GM12878 (cell line): ENCODE measurements at regions not wholly inside any gene's neighbourhood (a gene's known extent, or its start where the extent isn't known, plus 50 kb on each side); places are given as distances from the start of the nearest gene placed in this dataset.

ENCODE experiments used
- ATAC-seq: fragments of 200-7000 bp; cut with Tn5 transposase; 3 replicates; pipeline ENCODE4 v1.9.1; 2020; ENCODE audit warnings: mild to moderate bottlenecking, moderate library complexity
- BruUV-seq: library from RNA; stranded (reverse); fragments of 400-500 nt; replicated peaks from 2 replicates; lab custom pipeline; 2021; lab: Mats Ljungman, UMichigan
- CTCF ChIA-PET: fragments of 300-600 bp; sonication (Branson Sonifier 250); formaldehyde crosslinking; extraction: SDS; loops from one replicate; lab custom pipeline; 2021; ENCODE audit warnings: inconsistent platforms; lab: Yijun Ruan, JAX
- POLR2A ChIA-PET: fragments of 350-600 bp; formaldehyde crosslinking; extraction: SDS; loops from one replicate; lab custom pipeline; 2021; ENCODE audit warnings: inconsistent platforms; lab: Charles Lee
- RAD21 ChIA-PET: fragments of 300-600 bp; sonication (Branson Sonifier 250); formaldehyde crosslinking; loops from one replicate; lab custom pipeline; 2023; ENCODE audit warnings: antibody characterized with exemption; ENCODE audit not compliant: unreplicated experiment; lab: Charles Lee
- SMC1A ChIA-PET: fragments of 300-600 bp; sonication (Branson Sonifier 250); formaldehyde crosslinking; loops from one replicate; lab custom pipeline; 2023; ENCODE audit not compliant: unreplicated experiment, uncharacterized antibody; lab: Charles Lee
- DNase-seq: peaks from one replicate; pipeline ENCODE4 v3.0.0-alpha.2; 2011; ENCODE audit warnings: low read depth, low spot score
- FAIRE-seq: peaks from 3 replicates; lab custom pipeline; 2011; peaks lifted over from hg19 to GRCh38; lab: Jason Lieb, UNC
- H2AFZ ChIP-seq: 2 replicates; pipeline ENCODE4 v1.6.0; 2011; ENCODE audit warnings: low read depth, low read length, control low read depth; ENCODE audit not compliant: control insufficient read depth
- H3K27ac ChIP-seq: 2 replicates; pipeline ENCODE4 v1.5.1; 2011; ENCODE audit warnings: control low read depth; ENCODE audit not compliant: control insufficient read depth, insufficient read depth
- H3K27me3 ChIP-seq, 2 experiments: replicated peaks in 1 of 2; 2 replicates each; pipeline versions ENCODE4 v1.6.0 to v1.6.1; 2011; ENCODE audit warnings: low read length in 1 of 2; ENCODE audit not compliant: control insufficient read depth in 2 of 2, insufficient read depth in 2 of 2
- H3K36me3 ChIP-seq, 2 experiments: 2 replicates each; pipeline ENCODE4 v1.5.1; 2011; ENCODE audit warnings: low read length in 1 of 2; ENCODE audit not compliant: control insufficient read depth in 2 of 2, insufficient read depth in 2 of 2
- H3K4me1 ChIP-seq: 2 replicates; pipeline ENCODE4 v1.6.1; 2011; ENCODE audit warnings: mild to moderate bottlenecking, low read length, moderate library complexity, mixed read lengths; ENCODE audit not compliant: control insufficient read depth, insufficient read depth
- H3K4me2 ChIP-seq: 2 replicates; pipeline ENCODE4 v1.6.0; 2011; ENCODE audit warnings: control low read depth; ENCODE audit not compliant: control insufficient read depth, insufficient read depth
- H3K4me3 ChIP-seq: fragments of 200-600 bp; sonication (generic); 2 replicates; pipeline ENCODE4 v1.5.1; 2016
- H3K79me2 ChIP-seq: 2 replicates; pipeline ENCODE4 v1.6.0; 2011; ENCODE audit warnings: low read length; ENCODE audit not compliant: control insufficient read depth, insufficient read depth
- H3K9ac ChIP-seq: 2 replicates; pipeline ENCODE4 v1.8.0; 2011; ENCODE audit warnings: low read length, control low read depth, mixed read lengths; ENCODE audit not compliant: control insufficient read depth, insufficient read depth
- H3K9me3 ChIP-seq: replicated peaks from 3 replicates; pipeline ENCODE4 v1.5.1; 2011; ENCODE audit warnings: mild to moderate bottlenecking, low read length; ENCODE audit not compliant: control insufficient read depth, insufficient read depth
- H4K20me1 ChIP-seq: 2 replicates; pipeline ENCODE4 v1.6.0; 2011; ENCODE audit not compliant: control insufficient read depth, insufficient read depth
- DPF2 ChIP-seq: fragments of 450-650 bp; IDR thresholded peaks from 2 replicates; pipeline ENCODE4 v1.6.1; 2017; ENCODE audit warnings: mild to moderate bottlenecking
- ETV6 ChIP-seq, 2 experiments: fragments of 450-650 bp in 1 of 2; IDR thresholded peaks in 1 of 2; conservative IDR thresholded peaks in 1 of 2; 2 replicates each; pipeline ENCODE4 v1.6.1; 2014; ENCODE audit warnings: antibody characterized with exemption in 1 of 2, borderline replicate concordance in 1 of 2, low read depth in 1 of 2, mild to moderate bottlenecking in 1 of 2, moderate library complexity in 1 of 2
- HCFC1 ChIP-seq: fragments of 150-350 bp; IDR thresholded peaks from 2 replicates; pipeline ENCODE4 v1.6.1; 2014; ENCODE audit warnings: low read length
- HDAC6 ChIP-seq: fragments of 200-600 bp; sonication (generic); IDR thresholded peaks from one replicate; pipeline ENCODE4 v1.8.0; 2017; ENCODE audit warnings: antibody characterized with exemption; ENCODE audit not compliant: unreplicated experiment
- KDM1A ChIP-seq: fragments of 200-600 bp; sonication (generic); IDR thresholded peaks from 2 replicates; pipeline ENCODE4 v1.6.1; 2016; ENCODE audit warnings: borderline replicate concordance
- MYB ChIP-seq: fragments of 150-350 bp; IDR thresholded peaks from 2 replicates; pipeline ENCODE4 v1.6.1; 2014; ENCODE audit warnings: mild to moderate bottlenecking, low read depth, low read length, borderline replicate concordance
- NBN ChIP-seq: fragments of 450-650 bp; IDR thresholded peaks from 2 replicates; pipeline ENCODE4 v1.6.1; 2016
- RBBP5 ChIP-seq: fragments of 200-600 bp; sonication (generic); conservative IDR thresholded peaks from 2 replicates; pipeline ENCODE4 v1.6.1; 2016
- SMAD1 ChIP-seq: fragments of 450-650 bp; IDR thresholded peaks from 2 replicates; pipeline ENCODE4 v1.6.1; 2018; ENCODE audit warnings: mild to moderate bottlenecking, low read depth; ENCODE audit not compliant: partially characterized antibody
- SPI1 ChIP-seq: IDR thresholded peaks from 2 replicates; pipeline ENCODE4 v1.6.1; 2011; ENCODE audit warnings: low read depth, mild to moderate bottlenecking, low read length, moderate library complexity, borderline replicate concordance; ENCODE audit not compliant: insufficient read depth
- SREBF1 ChIP-seq: IDR thresholded peaks from 2 replicates; pipeline ENCODE4 v1.6.1; 2012; ENCODE audit warnings: mild to moderate bottlenecking, low read length
- TAF1 ChIP-seq: IDR thresholded peaks from 2 replicates; pipeline ENCODE4 v1.6.1; 2011; ENCODE audit warnings: mild to moderate bottlenecking, low read depth, low read length, borderline replicate concordance
- ZBTB40 ChIP-seq: fragments of 450-650 bp; IDR thresholded peaks from 2 replicates; pipeline ENCODE4 v1.6.1; 2016; ENCODE audit warnings: mild to moderate bottlenecking, moderate library complexity, borderline replicate concordance
- WGBS: methylation state at CpG from one replicate; pipeline ENCODE4 v1.1.6; 2016; ENCODE audit warnings: low lambda C conversion rate; ENCODE audit not compliant: insufficient replicate concordance, insufficient coverage; ENCODE audit errors: missing lambda C conversion rate; 5-methylcytosine and 5-hydroxymethylcytosine counted together
- in situ Hi-C: fragments of 300-500 bp; cut with MboI; formaldehyde crosslinking; loops from 9 replicates; pipeline ENCODE4 v1.14.3; 2018; ENCODE audit warnings: mixed read lengths
- intact Hi-C: fragments of 100-400 bp; cut with micrococcal nuclease; formaldehyde crosslinking; loops from one replicate; pipeline ENCODE4 v1.14.2; 2022; ENCODE audit not compliant: unreplicated experiment
- TF ChIP-seq, protein P1 (sequence below): fragments of 450-650 bp; IDR thresholded peaks from 2 replicates; pipeline ENCODE4 v1.6.1; 2018; ENCODE audit warnings: borderline replicate concordance, mild to moderate bottlenecking; ENCODE audit not compliant: partially characterized antibody
- TF ChIP-seq, protein P2 (sequence below): fragments of 150-350 bp; IDR thresholded peaks from 2 replicates; pipeline ENCODE4 v1.6.1; 2014; ENCODE audit warnings: mild to moderate bottlenecking, low read depth, low read length

- TF ChIP-seq, protein P1, sequence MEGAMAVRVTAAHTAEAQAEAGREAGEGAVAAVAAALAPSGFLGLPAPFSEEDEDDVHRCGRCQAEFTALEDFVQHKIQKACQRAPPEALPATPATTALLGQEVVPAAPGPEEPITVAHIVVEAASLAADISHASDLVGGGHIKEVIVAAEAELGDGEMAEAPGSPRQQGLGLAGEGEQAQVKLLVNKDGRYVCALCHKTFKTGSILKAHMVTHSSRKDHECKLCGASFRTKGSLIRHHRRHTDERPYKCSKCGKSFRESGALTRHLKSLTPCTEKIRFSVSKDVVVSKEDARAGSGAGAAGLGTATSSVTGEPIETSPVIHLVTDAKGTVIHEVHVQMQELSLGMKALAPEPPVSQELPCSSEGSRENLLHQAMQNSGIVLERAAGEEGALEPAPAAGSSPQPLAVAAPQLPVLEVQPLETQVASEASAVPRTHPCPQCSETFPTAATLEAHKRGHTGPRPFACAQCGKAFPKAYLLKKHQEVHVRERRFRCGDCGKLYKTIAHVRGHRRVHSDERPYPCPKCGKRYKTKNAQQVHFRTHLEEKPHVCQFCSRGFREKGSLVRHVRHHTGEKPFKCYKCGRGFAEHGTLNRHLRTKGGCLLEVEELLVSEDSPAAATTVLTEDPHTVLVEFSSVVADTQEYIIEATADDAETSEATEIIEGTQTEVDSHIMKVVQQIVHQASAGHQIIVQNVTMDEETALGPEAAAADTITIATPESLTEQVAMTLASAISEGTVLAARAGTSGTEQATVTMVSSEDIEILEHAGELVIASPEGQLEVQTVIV = no peak
- no peak for TF ChIP-seq ETV6 (conservative IDR thresholded peaks at IDR 0.05 in 1 of 2, IDR thresholded peaks at IDR 0.05 in 1 of 2; ENCODE audit: borderline replicate concordance in 1 of 2, low read depth in 1 of 2)
- no peak for TF ChIP-seq HCFC1
- TF ChIP-seq SMAD1 = no peak
- no peak for TF ChIP-seq SPI1
- no peak for TF ChIP-seq MYB
Observed at GRCh38 chr11:109120341-109120740, 301.6 kb upstream of the C11orf87 start (continued).

DNA sequence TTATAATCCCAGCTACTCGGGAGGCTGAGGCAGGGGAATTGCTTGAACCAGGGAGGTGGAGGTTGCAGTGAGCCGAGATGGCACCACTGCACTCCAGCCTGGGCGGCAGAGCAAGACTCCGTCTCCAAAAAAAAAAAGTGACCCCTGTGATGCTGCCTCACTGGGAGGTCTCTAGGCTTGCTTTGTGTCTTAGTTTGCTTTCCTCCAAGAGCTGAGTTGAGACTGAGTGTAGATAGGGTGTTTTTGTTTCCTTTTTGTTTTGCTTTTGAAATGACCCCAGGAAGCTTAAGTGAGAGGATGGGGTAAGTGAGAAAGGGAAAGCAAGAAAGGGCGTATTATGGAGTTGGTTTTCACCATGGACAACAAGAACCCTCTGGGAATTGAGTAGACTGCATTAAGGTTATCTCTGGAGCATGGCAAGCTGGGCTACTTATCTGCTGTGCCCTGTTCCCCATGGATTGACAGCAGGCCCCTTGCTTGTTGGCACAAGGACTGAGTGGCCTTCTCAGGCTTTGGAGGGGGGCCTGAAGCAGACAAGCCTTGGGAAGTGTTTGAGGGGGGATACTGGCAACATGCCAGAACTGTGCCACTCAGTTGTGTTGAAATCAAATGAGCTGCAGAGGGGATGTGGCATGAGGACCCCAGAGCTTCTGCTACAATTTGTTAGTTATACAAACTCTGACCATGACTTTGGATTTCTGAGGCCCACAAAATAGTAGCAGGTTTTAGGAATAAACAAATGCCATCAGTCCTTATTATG is 300.6 kb upstream of the C11orf87 start:
- ChIA-PET POLR2A (no interaction called here), SMC1A (no interaction called here), RAD21 (no interaction called here), CTCF (no interaction called here)
- no peaks in the 10 kb centered on the region for H3K4me1 ChIP-seq
- FAIRE-seq = no peak
- in situ Hi-C loops (no loop called here), intact Hi-C loops (no loop called here)
- no peak overlapping the region for H3K4me2 ChIP-seq
- BruUV-seq = no TSS peak
- H2AFZ ChIP-seq = no peak overlapping the region
- no peak overlapping the region for H3K9ac ChIP-seq
- H4K20me1 ChIP-seq = no peaks in the 10 kb centered on the region
- H3K4me3 ChIP-seq = no peak overlapping the region
- ATAC-seq = no peak
- H3K27me3 ChIP-seq = no peaks in the 10 kb centered on the region
- no peaks in the 10 kb centered on the region for H3K79me2 ChIP-seq
- H3K36me3 ChIP-seq = no peaks in the 10 kb centered on the region
- no peak for DNase-seq
- H3K27ac ChIP-seq = no peak overlapping the region
- WGBS = 45% methylated on average over 5 of the region's 5 CpGs
- H3K9me3 ChIP-seq = no peaks in the 10 kb centered on the region
- TF ChIP-seq SREBF1 (no peak), NBN (no peak), HDAC6 (no peak), KDM1A (no peak), ZBTB40 (no peak), RBBP5 (no peak), TAF1 (no peak), DPF2 (no peak)
- TF ChIP-seq, protein P2, sequence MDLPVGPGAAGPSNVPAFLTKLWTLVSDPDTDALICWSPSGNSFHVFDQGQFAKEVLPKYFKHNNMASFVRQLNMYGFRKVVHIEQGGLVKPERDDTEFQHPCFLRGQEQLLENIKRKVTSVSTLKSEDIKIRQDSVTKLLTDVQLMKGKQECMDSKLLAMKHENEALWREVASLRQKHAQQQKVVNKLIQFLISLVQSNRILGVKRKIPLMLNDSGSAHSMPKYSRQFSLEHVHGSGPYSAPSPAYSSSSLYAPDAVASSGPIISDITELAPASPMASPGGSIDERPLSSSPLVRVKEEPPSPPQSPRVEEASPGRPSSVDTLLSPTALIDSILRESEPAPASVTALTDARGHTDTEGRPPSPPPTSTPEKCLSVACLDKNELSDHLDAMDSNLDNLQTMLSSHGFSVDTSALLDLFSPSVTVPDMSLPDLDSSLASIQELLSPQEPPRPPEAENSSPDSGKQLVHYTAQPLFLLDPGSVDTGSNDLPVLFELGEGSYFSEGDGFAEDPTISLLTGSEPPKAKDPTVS = no peak
